Mesodermal cell (in vitro differentiated cells): ENCODE measurements at regions not wholly inside any gene's neighbourhood (a gene's known extent, or its start where the extent isn't known, plus 50 kb on each side); places are given as distances from the start of the nearest gene placed in this dataset.

Experiments used
- H3K27ac ChIP-seq: 2 replicates; pipeline ENCODE4 v1.7.0; 2013; ENCODE audit warnings: mild to moderate bottlenecking, low read depth, low read length, moderate library complexity; ENCODE audit not compliant: severe bottlenecking
- H3K36me3 ChIP-seq: 2 replicates; pipeline ENCODE4 v1.7.1; 2013; ENCODE audit warnings: mild to moderate bottlenecking, low read length, moderate library complexity; ENCODE audit not compliant: control insufficient read depth, insufficient read depth
- H3K4me1 ChIP-seq: one replicate; pipeline ENCODE4 v1.7.1; 2013; ENCODE audit warnings: mild to moderate bottlenecking, low read length; ENCODE audit not compliant: insufficient read depth, control insufficient read depth, poor library complexity, severe bottlenecking
- H3K4me3 ChIP-seq: 2 replicates; pipeline ENCODE4 v1.7.0; 2013; ENCODE audit warnings: low read length, control low read depth, mild to moderate bottlenecking; ENCODE audit not compliant: insufficient read depth, poor library complexity, severe bottlenecking; ENCODE audit errors: extremely low read depth
- H3K9me3 ChIP-seq: 2 replicates; pipeline ENCODE4 v1.7.1; 2013; ENCODE audit warnings: mild to moderate bottlenecking, low read length, moderate library complexity; ENCODE audit not compliant: control insufficient read depth
- WGBS, 2 experiments: methylation state at CpG; one replicate each; pipeline ENCODE4 v1.1.5; 2013; ENCODE audit warnings: missing lambda C conversion rate in 2 of 2; ENCODE audit not compliant: insufficient coverage in 2 of 2; 5-methylcytosine and 5-hydroxymethylcytosine counted together

GRCh38 chr10:63783882-63784281 lies 262.7 kb downstream of the REEP3 start:
- H3K4me1 ChIP-seq, result no peaks in the 10 kb centered on the region
- H3K4me3 ChIP-seq, result no peak overlapping the region
- no peak overlapping the region for H3K27ac ChIP-seq
- no peaks in the 10 kb centered on the region for H3K9me3 ChIP-seq
- WGBS, 2 experiments, result no CpG with 5 or more reads among the region's 1 CpG
- no peaks in the 10 kb centered on the region for H3K36me3 ChIP-seq

DNA sequence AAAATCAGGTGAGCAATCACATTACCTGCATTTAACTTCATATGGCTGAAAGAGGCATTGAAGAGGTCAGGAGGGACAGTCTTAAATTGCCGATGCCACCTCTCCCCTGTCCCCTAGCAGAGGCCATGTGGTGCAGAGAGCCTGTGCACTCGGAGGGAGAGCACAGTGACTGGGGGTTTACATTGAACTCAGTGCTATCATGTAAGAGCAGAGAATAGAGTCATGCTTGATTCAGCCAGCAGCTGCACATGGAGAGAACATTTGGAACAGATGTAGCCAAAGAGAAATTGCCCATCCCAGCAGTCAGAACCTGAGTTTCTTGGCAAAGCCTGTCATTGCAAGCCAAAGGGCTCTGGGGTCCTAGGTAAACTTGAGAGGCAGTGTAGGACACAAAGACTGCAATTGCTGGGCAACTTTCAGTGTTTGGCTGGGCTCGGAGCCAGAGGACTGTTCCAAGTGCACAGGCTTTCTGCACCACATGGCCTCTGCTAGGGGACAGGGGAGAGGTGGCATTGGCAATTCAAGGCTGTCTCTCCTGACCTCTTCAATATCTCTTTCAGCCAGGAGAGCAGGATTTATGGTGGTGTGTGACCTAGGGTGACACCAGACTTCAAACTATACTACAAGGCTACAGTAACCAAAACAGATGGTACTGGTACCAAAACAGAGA lies 267.1 kb downstream of the REEP3 start:
- Histone ChIP-seq H3K4me3 (no peak overlapping the region), H3K9me3 (peaks cover 4% of the 10 kb centered on the region), H3K36me3 (no peaks in the 10 kb centered on the region), H3K27ac (no peak overlapping the region), H3K4me1 (no peaks in the 10 kb centered on the region)
- 80 to 100% methylated on average over 1 to 3 of the region's 3 CpGs for WGBS, 2 experiments

DNA sequence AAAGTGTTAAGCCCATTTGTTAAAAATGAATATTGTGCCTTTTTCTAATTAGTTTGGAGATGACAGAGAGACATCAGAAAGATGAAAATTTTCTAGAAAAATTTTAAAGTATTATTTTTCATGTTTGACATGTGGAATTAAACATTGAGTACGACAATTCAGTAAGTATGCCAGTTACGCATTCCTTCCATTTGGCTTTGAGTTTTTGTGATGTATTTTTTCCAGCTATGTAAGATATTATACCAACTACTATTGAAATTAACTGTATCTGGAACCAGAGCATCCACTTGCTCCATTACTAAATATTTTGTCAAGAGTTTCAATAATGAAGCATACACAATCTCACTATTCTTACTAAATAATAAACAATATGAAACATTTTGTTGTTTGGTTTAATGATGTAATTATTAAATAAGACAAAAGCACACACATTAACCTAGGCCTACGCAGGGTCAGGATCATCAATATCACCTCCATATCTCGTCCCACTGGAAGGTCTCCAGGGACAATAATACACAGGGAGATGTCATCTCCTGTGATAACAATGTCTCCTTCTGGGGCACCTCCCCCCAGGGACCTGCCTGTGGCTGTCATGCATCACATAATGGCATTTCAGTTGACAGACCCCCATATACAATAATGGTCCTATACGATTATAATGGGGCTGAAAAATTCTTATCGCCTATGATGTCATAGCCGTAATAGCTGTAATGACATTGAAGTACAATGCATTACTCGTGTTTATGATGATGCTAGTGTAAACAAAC lies 274.1 kb downstream of the REEP3 start:
- Histone ChIP-seq H3K9me3 (peaks cover 5% of the 10 kb centered on the region), H3K27ac (no peak overlapping the region), H3K4me3 (no peak overlapping the region), H3K4me1 (peaks cover 13% of the 10 kb centered on the region), H3K36me3 (no peaks in the 10 kb centered on the region)
- WGBS, 2 experiments, result 97 to 100% methylated on average over 3 to 6 of the region's 8 CpGs

GRCh38 chr10:63798599-63799498 lies 277.6 kb downstream of the REEP3 start:
- Histone ChIP-seq H3K4me1 (peaks cover 13% of the 10 kb centered on the region), H3K9me3 (no peaks in the 10 kb centered on the region), H3K36me3 (no peaks in the 10 kb centered on the region), H3K27ac (peak overlapping the region; percentile 25), H3K4me3 (no peak overlapping the region)
- 79 to 91% methylated on average over 4 to 5 of the region's 9 CpGs for WGBS, 2 experiments

DNA sequence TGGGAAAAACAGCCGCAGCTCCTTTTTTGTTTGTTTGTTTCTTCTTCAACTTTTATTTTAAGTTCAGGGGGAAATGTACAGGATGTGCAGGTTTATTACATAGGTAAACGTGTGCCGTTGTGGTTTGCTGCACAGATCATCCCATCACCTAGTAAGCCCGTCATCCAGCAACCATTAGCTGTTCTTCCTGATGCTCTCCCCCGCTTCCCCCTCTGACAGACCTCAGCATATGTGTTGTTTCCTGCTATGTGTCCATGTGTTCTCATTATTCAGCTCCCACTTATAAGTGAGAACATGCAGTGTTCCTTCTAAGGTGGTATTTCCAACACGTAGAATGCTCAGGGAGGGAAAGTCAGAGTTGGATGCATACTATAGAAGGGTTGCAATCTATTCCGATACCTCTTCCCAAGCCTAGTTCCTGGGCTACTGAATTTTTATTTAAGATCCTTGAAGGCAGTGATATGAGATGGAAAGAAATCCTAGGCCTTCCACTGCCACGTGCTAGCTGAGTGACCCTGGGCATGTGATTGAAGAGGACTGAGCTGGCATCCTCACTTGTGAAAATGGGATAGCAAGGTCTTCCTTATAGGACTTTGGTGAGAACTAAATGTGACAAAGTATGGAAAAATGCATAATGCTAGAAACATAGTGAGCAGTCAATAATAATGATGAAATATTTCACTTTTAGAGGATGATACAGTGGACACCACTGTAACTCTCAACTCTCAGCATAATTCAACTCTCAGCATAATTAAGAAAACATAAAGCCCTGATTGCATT lies 278.5 kb downstream of the REEP3 start:
- H3K4me1 ChIP-seq, result peaks cover 13% of the 10 kb centered on the region
- no peak overlapping the region for H3K4me3 ChIP-seq
- H3K36me3 ChIP-seq, result no peaks in the 10 kb centered on the region
- peak overlapping the region; percentile 19 for H3K27ac ChIP-seq
- WGBS, 2 experiments, result 83 to 92% methylated on average over 3 to 7 of the region's 8 CpGs
- H3K9me3 ChIP-seq, result no peaks in the 10 kb centered on the region

GRCh38 chr10:63801166-63801565 lies 280.0 kb downstream of the REEP3 start:
- H3K27ac ChIP-seq, result no peak overlapping the region
- no peak overlapping the region for H3K4me3 ChIP-seq
- WGBS, 2 experiments, result no CpG with 5 or more reads among the region's 4 CpGs
- peaks cover 13% of the 10 kb centered on the region for H3K4me1 ChIP-seq
- no peaks in the 10 kb centered on the region for H3K9me3 ChIP-seq
- H3K36me3 ChIP-seq, result no peaks in the 10 kb centered on the region

- H3K27ac ChIP-seq, result no peak overlapping the region
- no peaks in the 10 kb centered on the region for H3K9me3 ChIP-seq
- no peaks in the 10 kb centered on the region for H3K36me3 ChIP-seq
- no peaks in the 10 kb centered on the region for H3K4me1 ChIP-seq
- H3K4me3 ChIP-seq, result no peak overlapping the region
- no CpG with 5 or more reads among the region's 2 CpGs for WGBS, 2 experiments
Observed at GRCh38 chr10:63806330-63806729, 285.1 kb downstream of the REEP3 start.

DNA sequence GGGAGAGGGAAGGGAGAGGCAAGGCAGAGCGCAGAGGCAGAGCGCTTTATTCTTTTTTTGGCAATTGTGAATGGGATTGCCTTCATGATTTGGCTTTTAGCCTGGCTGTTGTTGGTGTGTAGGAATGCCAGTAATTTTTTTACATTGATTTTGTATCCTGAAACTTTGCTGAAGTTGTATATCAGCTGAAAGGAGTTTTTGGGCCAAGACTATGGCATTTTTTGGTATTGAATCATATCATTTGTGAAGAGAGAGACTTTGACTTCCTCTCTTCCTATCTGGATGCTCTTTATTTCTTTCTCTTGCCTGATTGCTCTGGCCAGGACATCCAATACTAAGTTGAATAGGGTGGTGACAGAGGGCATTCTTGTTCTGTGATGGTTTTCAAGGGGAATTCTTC lies 291.3 kb downstream of the REEP3 start:
- H3K27ac ChIP-seq, result no peak overlapping the region
- no peaks in the 10 kb centered on the region for H3K9me3 ChIP-seq
- H3K4me1 ChIP-seq, result no peaks in the 10 kb centered on the region
- WGBS, 2 experiments, result 100% methylated on average over 1 of the region's 2 CpGs; no CpG with 5 or more reads in 1 of the 2 experiments
- no peaks in the 10 kb centered on the region for H3K36me3 ChIP-seq
- H3K4me3 ChIP-seq, result no peak overlapping the region

- Histone ChIP-seq H3K36me3 (no peaks in the 10 kb centered on the region), H3K27ac (no peak overlapping the region), H3K4me3 (no peak overlapping the region), H3K9me3 (no peaks in the 10 kb centered on the region), H3K4me1 (no peaks in the 10 kb centered on the region)
- no CpG with 5 or more reads among the region's 3 CpGs for WGBS, 2 experiments
Observed at GRCh38 chr10:63819753-63820329, 298.6 kb downstream of the REEP3 start.

DNA sequence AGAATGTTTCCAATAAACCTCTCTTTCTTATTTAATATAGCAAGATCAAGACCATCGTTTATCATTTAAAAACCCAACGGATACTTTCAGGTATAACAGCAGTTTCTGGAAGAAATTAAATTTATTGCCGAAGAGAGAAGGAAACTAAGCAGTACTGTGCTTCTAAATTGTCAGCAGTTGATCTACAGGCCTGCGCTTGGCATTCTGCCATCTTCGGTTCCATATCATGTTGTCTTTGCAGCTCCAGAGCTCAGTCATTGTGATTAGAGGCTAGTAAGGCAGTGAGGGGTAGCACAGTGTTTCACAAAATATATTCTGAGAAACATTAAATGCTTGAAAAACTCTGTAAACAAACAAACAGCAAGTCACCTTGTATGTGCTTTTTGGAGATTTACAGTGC lies 301.3 kb downstream of the REEP3 start:
- no peak overlapping the region for H3K27ac ChIP-seq
- WGBS, 2 experiments, result 67 to 77% methylated on average over 3 to 5 of the region's 5 CpGs
- no peaks in the 10 kb centered on the region for H3K4me1 ChIP-seq
- no peaks in the 10 kb centered on the region for H3K9me3 ChIP-seq
- no peaks in the 10 kb centered on the region for H3K36me3 ChIP-seq
- H3K4me3 ChIP-seq, result no peak overlapping the region
